ENCODE measurements at regions not wholly inside any gene's neighbourhood (a gene's known extent, or its start where the extent isn't known, plus 50 kb on each side); places are given as distances from the start of the nearest gene placed in this dataset.

DNA sequence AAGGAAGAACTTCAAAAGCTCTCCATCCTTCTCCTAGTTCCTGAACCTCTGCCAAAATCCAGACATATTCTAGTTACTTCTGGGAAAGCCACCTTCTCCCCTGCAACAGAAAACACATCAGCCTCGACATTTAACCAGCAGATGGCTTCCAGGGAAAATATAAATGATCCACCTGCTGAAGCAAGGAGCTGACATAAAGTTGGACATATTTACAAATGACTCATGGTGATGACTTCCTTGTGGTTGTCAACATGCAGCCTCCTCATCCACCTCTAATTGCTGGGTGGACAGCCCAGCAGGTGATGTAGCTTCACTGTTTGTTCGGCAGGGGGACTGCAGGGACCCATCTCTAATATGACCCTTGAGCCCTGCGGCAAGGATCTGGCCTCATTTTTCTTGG is 266.0 kb downstream of the C7orf25 start:
- no peaks in the 10 kb centered on the region for H4K20me1 ChIP-seq (replicated peaks; ENCODE audit: control insufficient read depth, extremely low read depth, insufficient read depth, low read length)
- no peaks in the 10 kb centered on the region for H3K36me3 ChIP-seq (ENCODE audit: control insufficient read depth in 2 of 2, extremely low read depth in 1 of 2, insufficient read depth in 2 of 2, low read length in 2 of 2)
- dilution Hi-C loops (cut with MboI; ENCODE audit: extremely low pct_ligation_motif_present, low sequenced_read_pairs) = no loop called here
- H3K27me3 ChIP-seq (ENCODE audit: control insufficient read depth in 2 of 2, insufficient read depth in 2 of 2, low read length in 2 of 2) = no peaks in the 10 kb centered on the region
- H3K9me3 ChIP-seq (replicated peaks; ENCODE audit: control insufficient read depth, insufficient read depth, low read length) = no peaks in the 10 kb centered on the region
- H3K4me3 ChIP-seq (replicated peaks in 1 of 3; ENCODE audit: insufficient read depth in 1 of 3, low read depth in 1 of 3, low read length in 3 of 3) = no peak overlapping the region
- ChIA-PET POLR2A (no interaction called here), CTCF (interaction anchor here (1.4 kb wide), 1 partner anchor 21 kb away, joined by 3 read pairs; no protein-coding TSS in a partner anchor)
- TF ChIP-seq JUN (IDR thresholded peaks at IDR 0.05; ENCODE audit: borderline replicate concordance, insufficient read depth, insufficient read length, low read depth) = no peak
- TF ChIP-seq GATA2 (IDR thresholded peaks at IDR 0.05; ENCODE audit: insufficient read depth, insufficient read length, low read depth, low read length) = no peak
- TF ChIP-seq, protein P1, sequence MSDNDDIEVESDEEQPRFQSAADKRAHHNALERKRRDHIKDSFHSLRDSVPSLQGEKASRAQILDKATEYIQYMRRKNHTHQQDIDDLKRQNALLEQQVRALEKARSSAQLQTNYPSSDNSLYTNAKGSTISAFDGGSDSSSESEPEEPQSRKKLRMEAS (IDR thresholded peaks at IDR 0.05; ENCODE audit: insufficient read depth, insufficient read length) = no peak
- TF ChIP-seq FOS (IDR thresholded peaks at IDR 0.05; ENCODE audit: borderline replicate concordance, insufficient read depth, low read length) = no peak
- TF ChIP-seq EZH2 (IDR thresholded peaks at IDR 0.05; ENCODE audit: borderline replicate concordance, low read depth, low read length, severe bottlenecking) = no peak
- TF ChIP-seq POLR2AphosphoS5 (IDR thresholded peaks at IDR 0.05; ENCODE audit: insufficient read depth, low read depth, low read length) = no peak
- TF ChIP-seq POLR2A (IDR thresholded peaks at IDR 0.05; ENCODE audit: low read depth, low read length) = no peak
- H2AFZ ChIP-seq (ENCODE audit: low read depth, low read length) = no peak overlapping the region
- no peaks in the 10 kb centered on the region for H3K9me1 ChIP-seq (replicated peaks; ENCODE audit: control insufficient read depth, extremely low read depth, insufficient read depth, low read length)
- H3K79me2 ChIP-seq (ENCODE audit: control insufficient read depth, insufficient read depth, low read length) = no peaks in the 10 kb centered on the region
- DNase-seq (ENCODE audit: low read depth, low spot score) (no peak), FAIRE-seq (no peak)
- H3K4me1 ChIP-seq (ENCODE audit: control insufficient read depth, extremely low read depth, insufficient read depth, low read length) = no peaks in the 10 kb centered on the region
- intact Hi-C loops (cut with micrococcal nuclease) = no loop called here
- H3K4me2 ChIP-seq (ENCODE audit: insufficient read depth, low read length) = no peak overlapping the region
- no TSS peak for BruUV-seq (replicated peaks)
- H3K9ac ChIP-seq (replicated peaks; ENCODE audit: extremely low read depth, insufficient read depth, low read length) = no peak overlapping the region
- H3K27ac ChIP-seq (ENCODE audit: insufficient read depth, low read depth, low read length) = no peak overlapping the region

GRCh38 chr7:42642699-42643098 is 269.2 kb downstream of the C7orf25 start:
- no peak for DNase-seq (ENCODE audit: low read depth, low spot score)
- no peak overlapping the region for H3K9ac ChIP-seq (replicated peaks; ENCODE audit: extremely low read depth, insufficient read depth, low read length)
- POLR2A ChIA-PET = no interaction called here
- H3K9me3 ChIP-seq (replicated peaks; ENCODE audit: control insufficient read depth, insufficient read depth, low read length) = no peaks in the 10 kb centered on the region
- intact Hi-C loops (cut with micrococcal nuclease) (no loop called here), dilution Hi-C loops (cut with MboI; ENCODE audit: extremely low pct_ligation_motif_present, low sequenced_read_pairs) (no loop called here)
- H4K20me1 ChIP-seq (replicated peaks; ENCODE audit: control insufficient read depth, extremely low read depth, insufficient read depth, low read length) = no peaks in the 10 kb centered on the region
- H3K27me3 ChIP-seq (ENCODE audit: control insufficient read depth in 2 of 2, insufficient read depth in 2 of 2, low read length in 2 of 2) = no peaks in the 10 kb centered on the region
- BruUV-seq (replicated peaks) = no TSS peak
- no peaks in the 10 kb centered on the region for H3K36me3 ChIP-seq (ENCODE audit: control insufficient read depth in 2 of 2, extremely low read depth in 1 of 2, insufficient read depth in 2 of 2, low read length in 2 of 2)
- no peak overlapping the region for H3K4me3 ChIP-seq (replicated peaks in 1 of 3; ENCODE audit: insufficient read depth in 1 of 3, low read depth in 1 of 3, low read length in 3 of 3)
- CTCF ChIA-PET = no interaction called here
- no peak for TF ChIP-seq EZH2 (IDR thresholded peaks at IDR 0.05; ENCODE audit: borderline replicate concordance, low read depth, low read length, severe bottlenecking)
- TF ChIP-seq FOS (IDR thresholded peaks at IDR 0.05; ENCODE audit: borderline replicate concordance, insufficient read depth, low read length) = no peak
- TF ChIP-seq GATA2 (IDR thresholded peaks at IDR 0.05; ENCODE audit: insufficient read depth, insufficient read length, low read depth, low read length) = no peak
- no peak for TF ChIP-seq POLR2AphosphoS5 (IDR thresholded peaks at IDR 0.05; ENCODE audit: insufficient read depth, low read depth, low read length)
- TF ChIP-seq, protein P1 (IDR thresholded peaks at IDR 0.05; ENCODE audit: insufficient read depth, insufficient read length) = no peak
- TF ChIP-seq MYC (IDR thresholded peaks at IDR 0.05; ENCODE audit: low read depth, low read length) = no peak
- TF ChIP-seq JUN (IDR thresholded peaks at IDR 0.05; ENCODE audit: borderline replicate concordance, insufficient read depth, insufficient read length, low read depth) = no peak
- TF ChIP-seq POLR2A (IDR thresholded peaks at IDR 0.05; ENCODE audit: low read depth, low read length) = no peak
- TF ChIP-seq, protein P2, sequence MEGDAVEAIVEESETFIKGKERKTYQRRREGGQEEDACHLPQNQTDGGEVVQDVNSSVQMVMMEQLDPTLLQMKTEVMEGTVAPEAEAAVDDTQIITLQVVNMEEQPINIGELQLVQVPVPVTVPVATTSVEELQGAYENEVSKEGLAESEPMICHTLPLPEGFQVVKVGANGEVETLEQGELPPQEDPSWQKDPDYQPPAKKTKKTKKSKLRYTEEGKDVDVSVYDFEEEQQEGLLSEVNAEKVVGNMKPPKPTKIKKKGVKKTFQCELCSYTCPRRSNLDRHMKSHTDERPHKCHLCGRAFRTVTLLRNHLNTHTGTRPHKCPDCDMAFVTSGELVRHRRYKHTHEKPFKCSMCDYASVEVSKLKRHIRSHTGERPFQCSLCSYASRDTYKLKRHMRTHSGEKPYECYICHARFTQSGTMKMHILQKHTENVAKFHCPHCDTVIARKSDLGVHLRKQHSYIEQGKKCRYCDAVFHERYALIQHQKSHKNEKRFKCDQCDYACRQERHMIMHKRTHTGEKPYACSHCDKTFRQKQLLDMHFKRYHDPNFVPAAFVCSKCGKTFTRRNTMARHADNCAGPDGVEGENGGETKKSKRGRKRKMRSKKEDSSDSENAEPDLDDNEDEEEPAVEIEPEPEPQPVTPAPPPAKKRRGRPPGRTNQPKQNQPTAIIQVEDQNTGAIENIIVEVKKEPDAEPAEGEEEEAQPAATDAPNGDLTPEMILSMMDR (IDR thresholded peaks at IDR 0.05; ENCODE audit: extremely low read depth in 1 of 2, insufficient read depth in 1 of 2, low read depth in 1 of 2, low read length in 2 of 2) = no peak
- H2AFZ ChIP-seq (ENCODE audit: low read depth, low read length) = no peak overlapping the region
- H3K79me2 ChIP-seq (ENCODE audit: control insufficient read depth, insufficient read depth, low read length) = no peaks in the 10 kb centered on the region
- no peaks in the 10 kb centered on the region for H3K9me1 ChIP-seq (replicated peaks; ENCODE audit: control insufficient read depth, extremely low read depth, insufficient read depth, low read length)
- H3K27ac ChIP-seq (ENCODE audit: insufficient read depth, low read depth, low read length) = no peak overlapping the region
- no peaks in the 10 kb centered on the region for H3K4me1 ChIP-seq (ENCODE audit: control insufficient read depth, extremely low read depth, insufficient read depth, low read length)
- FAIRE-seq = no peak
- H3K4me2 ChIP-seq (ENCODE audit: insufficient read depth, low read length) = no peak overlapping the region
